Brain microvascular endothelial cell (primary cell): ENCODE measurements at regions not wholly inside any gene's neighbourhood (a gene's known extent, or its start where the extent isn't known, plus 50 kb on each side); places are given as distances from the start of the nearest gene placed in this dataset.

ENCODE experiments used
- DNase-seq: peaks from one replicate; pipeline ENCODE4 v3.0.0-alpha.2; 2020
- H3K27ac ChIP-seq: fragments of 250-450 bp; sonication (Bioruptor Pico); 2 replicates; pipeline ENCODE4 v1.5.1; 2020; ENCODE audit warnings: mild to moderate bottlenecking, moderate library complexity
- H3K27me3 ChIP-seq: fragments of 250-450 bp; sonication (Bioruptor Pico); replicated peaks from 2 replicates; pipeline ENCODE4 v1.5.1; 2020; ENCODE audit warnings: mild to moderate bottlenecking
- H3K36me3 ChIP-seq: fragments of 250-450 bp; sonication (Bioruptor Pico); replicated peaks from 2 replicates; pipeline ENCODE4 v1.5.1; 2020; ENCODE audit warnings: mild to moderate bottlenecking
- H3K4me3 ChIP-seq: 2 replicates; pipeline ENCODE4 v1.5.1; 2011; ENCODE audit warnings: low read depth, mild to moderate bottlenecking, control low read depth, low read length, moderate library complexity
- CTCF ChIP-seq: IDR thresholded peaks from 2 replicates; pipeline ENCODE4 v1.5.1; 2011; ENCODE audit warnings: low read depth, mild to moderate bottlenecking, moderate library complexity, low read length, control low read depth, inconsistent platforms; ENCODE audit errors: missing control alignments
- in situ Hi-C: cut with HindIII; loops from 2 replicates; pipeline ENCODE4 v1.10.0; 2017; ENCODE audit warnings: low sequenced_read_pairs, low pct_ligation_motif_present

- peak; percentile 68 for TF ChIP-seq CTCF
- Histone ChIP-seq H3K27me3 (peaks cover 3% of the 10 kb centered on the region), H3K27ac (no peak overlapping the region), H3K36me3 (no peaks in the 10 kb centered on the region), H3K4me3 (no peak overlapping the region)
- in situ Hi-C loops, result no loop called here
- DNase-seq, result no peak
Measured at GRCh38 chr9:95736370-95736769, 139.1 kb upstream of the ERCC6L2 start.

GRCh38 chr9:95735701-95736100 lies 139.8 kb upstream of the ERCC6L2 start:
- no peak overlapping the region for H3K27ac ChIP-seq
- no peaks in the 10 kb centered on the region for H3K36me3 ChIP-seq
- H3K27me3 ChIP-seq, result peaks cover 3% of the 10 kb centered on the region
- H3K4me3 ChIP-seq, result no peak overlapping the region
- TF ChIP-seq CTCF, result no peak
- in situ Hi-C loops, result no loop called here
- no peak for DNase-seq

- H3K27ac ChIP-seq, result no peak overlapping the region
- H3K4me3 ChIP-seq, result no peak overlapping the region
Measured at GRCh38 chr9:95733741-95734666, 141.5 kb upstream of the ERCC6L2 start.

GRCh38 chr9:95732802-95733688 lies 142.4 kb upstream of the ERCC6L2 start:
- DNase-seq, result no peak
- no peaks in the 10 kb centered on the region for H3K36me3 ChIP-seq
- H3K4me3 ChIP-seq, result no peak overlapping the region
- TF ChIP-seq CTCF, result no peak
- H3K27ac ChIP-seq, result no peak overlapping the region
- H3K27me3 ChIP-seq, result peaks cover 3% of the 10 kb centered on the region
- in situ Hi-C loops, result no loop called here

More at GRCh38 chr9:95733741-95734666, 141.5 kb upstream of the ERCC6L2 start:
- Histone ChIP-seq H3K36me3 (no peaks in the 10 kb centered on the region), H3K27me3 (peaks cover 3% of the 10 kb centered on the region)
- in situ Hi-C loops, result no loop called here
- no peak for TF ChIP-seq CTCF
- DNase-seq, result no peak

- no peak overlapping the region for H3K27ac ChIP-seq
- no peak for TF ChIP-seq CTCF
- peaks cover 3% of the 10 kb centered on the region for H3K27me3 ChIP-seq
- H3K4me3 ChIP-seq, result no peak overlapping the region
- no peak for DNase-seq
- no peaks in the 10 kb centered on the region for H3K36me3 ChIP-seq
- in situ Hi-C loops, result no loop called here
Measured at GRCh38 chr9:95731876-95732275, 143.6 kb upstream of the ERCC6L2 start.
